HG02610 (cell line): ENCODE measurements at regions not wholly inside any gene's neighbourhood (a gene's known extent, or its start where the extent isn't known, plus 50 kb on each side); places are given as distances from the start of the nearest gene placed in this dataset.

Experiments
- ATAC-seq: cut with Tn5 transposase; IDR thresholded peaks from one replicate; pipeline ENCODE4 v1.9.1; 2021; ENCODE audit warnings: mild to moderate bottlenecking, moderate library complexity; ENCODE audit not compliant: unreplicated experiment

GRCh38 chr10:85193796-85194195 is 865.4 kb downstream of the CCSER2 start:
- no peak for ATAC-seq

- no peak for ATAC-seq
Observed at GRCh38 chr10:85194706-85195105, 866.3 kb downstream of the CCSER2 start.

- ATAC-seq, result no peak
Observed at GRCh38 chr10:85195596-85195995, 867.2 kb downstream of the CCSER2 start.

DNA sequence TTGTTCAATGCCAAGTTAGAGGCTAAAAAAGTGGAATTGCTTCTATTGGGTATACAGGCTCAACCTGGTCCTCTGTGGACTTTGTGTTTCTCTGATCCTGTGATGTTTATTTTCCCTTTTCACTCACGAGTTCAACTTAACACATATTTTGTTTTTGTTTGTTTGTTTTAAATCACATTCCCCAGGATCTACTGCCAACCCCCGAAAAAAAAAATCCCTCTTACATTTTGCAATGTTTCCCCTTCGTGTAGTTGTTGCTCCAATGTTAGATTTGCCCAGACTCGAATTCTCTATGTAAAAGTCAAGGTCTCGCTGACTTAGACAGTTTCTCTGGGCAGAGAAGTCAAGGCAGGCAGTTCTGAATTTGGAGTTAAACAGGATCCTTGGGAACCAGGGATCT is 876.4 kb downstream of the CCSER2 start:
- no peak for ATAC-seq

GRCh38 chr10:85212526-85212925 is 884.1 kb downstream of the CCSER2 start:
- ATAC-seq, result no peak

- no peak for ATAC-seq
Observed at GRCh38 chr10:85213493-85213892, 885.1 kb downstream of the CCSER2 start.

DNA sequence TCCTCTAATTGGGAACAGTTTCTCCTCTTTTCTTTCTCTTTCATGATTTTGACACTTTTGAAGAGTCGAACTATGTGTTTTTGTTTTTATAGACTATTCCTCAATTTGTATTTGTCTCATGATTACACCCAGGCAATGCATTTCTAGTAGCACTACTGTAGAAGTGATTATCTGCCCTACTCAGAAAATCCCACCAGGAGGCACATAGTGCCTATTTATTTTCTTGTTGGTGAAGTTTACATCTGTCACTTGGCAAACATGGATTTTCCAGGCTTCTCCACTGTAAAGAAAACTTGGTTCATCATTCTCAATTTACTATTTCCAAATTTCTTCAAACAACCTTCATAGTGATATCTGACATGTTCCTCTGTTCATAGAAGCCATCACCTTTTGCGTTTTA is 893.9 kb downstream of the CCSER2 start:
- no peak for ATAC-seq

GRCh38 chr10:85224366-85224940 is 896.1 kb downstream of the CCSER2 start:
- no peak for ATAC-seq

- ATAC-seq, result no peak
Observed at GRCh38 chr10:85225311-85225710, 896.9 kb downstream of the CCSER2 start.

GRCh38 chr10:85226596-85226995 is 898.2 kb downstream of the CCSER2 start:
- no peak for ATAC-seq

- ATAC-seq, result no peak
Observed at GRCh38 chr10:85228726-85229125, 900.3 kb downstream of the CCSER2 start.

- no peak for ATAC-seq
Observed at GRCh38 chr10:85231534-85232270, 903.3 kb downstream of the CCSER2 start.

DNA sequence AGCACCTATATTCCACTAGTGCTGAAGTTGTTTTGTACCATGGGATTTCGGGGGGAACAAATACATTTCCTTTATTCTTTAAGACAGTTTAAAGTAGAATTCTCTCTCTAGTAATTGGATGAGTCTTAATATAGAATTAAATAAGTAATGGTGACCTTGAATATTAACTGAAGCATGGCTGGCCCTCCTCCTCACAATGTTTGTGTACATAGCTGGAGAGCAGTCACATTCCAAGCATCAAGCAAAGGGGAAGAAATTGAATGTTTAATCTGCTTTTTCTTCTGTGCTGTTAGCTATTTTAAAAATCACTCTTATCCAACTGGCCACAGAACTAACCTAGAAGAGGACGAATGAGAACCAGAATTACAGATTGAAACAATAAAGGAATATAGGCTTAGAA is 906.9 kb downstream of the CCSER2 start:
- no peak for ATAC-seq

GRCh38 chr10:85238676-85239075 is 910.3 kb downstream of the CCSER2 start:
- no peak for ATAC-seq

GRCh38 chr10:85250304-85250703 is 921.9 kb downstream of the CCSER2 start:
- no peak for ATAC-seq

GRCh38 chr10:85256481-85256880 is 928.1 kb downstream of the CCSER2 start:
- ATAC-seq, result no peak

GRCh38 chr10:85259908-85260307 is 931.5 kb downstream of the CCSER2 start:
- no peak for ATAC-seq

- no peak for ATAC-seq
Observed at GRCh38 chr10:85262992-85263391, 934.6 kb downstream of the CCSER2 start.

GRCh38 chr10:85265121-85265520 is 936.7 kb downstream of the CCSER2 start:
- no peak for ATAC-seq

DNA sequence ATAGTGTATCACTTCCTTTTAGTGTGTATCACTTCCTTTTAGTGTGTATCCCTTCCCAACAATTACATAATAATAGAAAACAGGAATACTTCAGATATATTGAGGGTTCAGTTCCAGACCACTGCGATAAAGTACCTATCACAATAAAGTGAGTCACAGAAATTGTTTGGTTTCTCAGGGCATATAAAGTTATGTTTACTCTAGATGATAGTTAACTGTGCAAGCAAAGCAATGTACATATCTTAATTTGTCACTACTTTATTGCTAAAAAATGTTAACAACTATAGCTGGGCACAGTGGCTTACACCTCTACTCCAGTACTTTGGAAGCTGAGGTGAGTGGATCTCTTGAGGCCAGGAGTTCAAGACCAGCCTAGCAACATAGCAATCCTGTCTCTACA is 938.4 kb downstream of the CCSER2 start:
- no peak for ATAC-seq

GRCh38 chr10:85280014-85280413 is 951.6 kb downstream of the CCSER2 start:
- ATAC-seq, result no peak
